Iris pigment epithelial cell (primary cell): ENCODE measurements at regions not wholly inside any gene's neighbourhood (a gene's known extent, or its start where the extent isn't known, plus 50 kb on each side); places are given as distances from the start of the nearest gene placed in this dataset.
"Not testable (repeated sequence)": the region's sequence is repeated elsewhere in the genome, so short reads cannot be mapped to it uniquely, and the experiment has no call there.

Source experiments
- DNase-seq: peaks from one replicate; pipeline ENCODE4 v3.0.0-alpha.2; 2011; ENCODE audit warnings: low read depth

- no peak for DNase-seq
These were observed 117.7 kb downstream of the PCDH7 start for GRCh38 chr4:30837861-30838260.

GRCh38 chr4:30838331-30838730 is 118.2 kb downstream of the PCDH7 start:
- DNase-seq, result no peak

- peak; percentile 89 for DNase-seq
These were observed 119.7 kb downstream of the PCDH7 start for GRCh38 chr4:30839583-30840520.

GRCh38 chr4:30840571-30840970 is 120.4 kb downstream of the PCDH7 start:
- DNase-seq, result peak; percentile 35

GRCh38 chr4:30842142-30842541 is 122.0 kb downstream of the PCDH7 start:
- DNase-seq, result no peak

- DNase-seq, result no peak
These were observed 122.5 kb downstream of the PCDH7 start for GRCh38 chr4:30842689-30843088.

GRCh38 chr4:30844861-30845582 is 124.9 kb downstream of the PCDH7 start:
- DNase-seq, result peak; percentile 35

GRCh38 chr4:30847167-30847566 is 127.0 kb downstream of the PCDH7 start:
- DNase-seq, result no peak

GRCh38 chr4:30847958-30848357 is 127.8 kb downstream of the PCDH7 start:
- no peak for DNase-seq

- peak; percentile 54 for DNase-seq
These were observed 134.4 kb downstream of the PCDH7 start for GRCh38 chr4:30854531-30854930.

GRCh38 chr4:30855232-30855631 is 135.1 kb downstream of the PCDH7 start:
- DNase-seq, result no peak

GRCh38 chr4:30856795-30857564 is 136.8 kb downstream of the PCDH7 start:
- no peak for DNase-seq

GRCh38 chr4:30860978-30861377 is 140.8 kb downstream of the PCDH7 start:
- DNase-seq, result no peak

GRCh38 chr4:30862196-30862595 is 142.0 kb downstream of the PCDH7 start:
- no peak for DNase-seq

GRCh38 chr4:30863021-30863420 is 142.9 kb downstream of the PCDH7 start:
- DNase-seq, result peak; percentile 58

GRCh38 chr4:30865691-30866090 is 145.5 kb downstream of the PCDH7 start:
- no peak for DNase-seq

- DNase-seq, result peak; percentile 30
These were observed 146.2 kb downstream of the PCDH7 start for GRCh38 chr4:30866346-30866745.

GRCh38 chr4:30866907-30867306 is 146.7 kb downstream of the PCDH7 start:
- no peak for DNase-seq

- no peak for DNase-seq
These were observed 147.3 kb downstream of the PCDH7 start for GRCh38 chr4:30867427-30867826.

GRCh38 chr4:30868111-30868895 is 148.1 kb downstream of the PCDH7 start:
- DNase-seq, result no peak

- not testable (repeated sequence) for DNase-seq
These were observed 149.2 kb downstream of the PCDH7 start for GRCh38 chr4:30869387-30869786.

- DNase-seq, result no peak
These were observed 150.3 kb downstream of the PCDH7 start for GRCh38 chr4:30870513-30870912.
